Breast epithelium (tissue), 4 donors: ENCODE measurements at regions not wholly inside any gene's neighbourhood (a gene's known extent, or its start where the extent isn't known, plus 50 kb on each side); places are given as distances from the start of the nearest gene placed in this dataset.
"Not testable (repeated sequence)": the region's sequence is repeated elsewhere in the genome, so short reads cannot be mapped to it uniquely, and the experiment has no call there.

Experiments used
- DNase-seq, 2 donors: peaks; one replicate each; pipeline ENCODE4 v3.0.0-alpha.2; 2019; ENCODE audit warnings: low spot score in 2 of 2
- H3K27ac ChIP-seq, 2 donors: fragments of 200-600 bp; sonication (generic) in 1 of 2; one replicate each; pipeline ENCODE4 v1.5.1; 2016 to 2019; ENCODE audit warnings: mild to moderate bottlenecking in 1 of 2
- H3K27me3 ChIP-seq, 2 donors: fragments of 200-600 bp; sonication (generic) in 1 of 2; one replicate each; pipeline versions ENCODE4 v1.5.1 to v1.6.0; 2017 to 2019; ENCODE audit warnings: control low read depth in 1 of 2, mild to moderate bottlenecking in 1 of 2
- H3K36me3 ChIP-seq: fragments of 200-600 bp; one replicate; pipeline ENCODE4 v1.5.1; 2019
- H3K4me1 ChIP-seq, 2 donors: fragments of 200-600 bp; sonication (generic); one replicate each; pipeline ENCODE4 v1.5.1; 2016 to 2019; ENCODE audit warnings: control low read depth in 1 of 2
- H3K4me3 ChIP-seq, 3 donors: fragments of 200-600 bp; sonication (generic); 1 replicate in 2 of 3; 2 replicates in 1 of 3; pipeline ENCODE4 v1.5.1; 2016 to 2019; ENCODE audit warnings: mild to moderate bottlenecking in 3 of 3, moderate library complexity in 2 of 3
- H3K9me3 ChIP-seq, 2 donors: fragments of 200-600 bp; sonication (generic) in 1 of 2; one replicate each; pipeline ENCODE4 v1.5.1; 2016 to 2019; ENCODE audit warnings: control low read depth in 1 of 2
- POLR2A ChIP-seq: fragments of 450-650 bp; IDR thresholded peaks from one replicate; pipeline ENCODE4 v1.6.1; 2016; ENCODE audit warnings: antibody characterized with exemption, mild to moderate bottlenecking, moderate library complexity
- POLR2AphosphoS5 ChIP-seq, 3 donors: sonication (generic); formaldehyde crosslinking; IDR thresholded peaks; one replicate each; pipeline ENCODE4 v1.6.1; 2017; ENCODE audit warnings: antibody characterized with exemption in 3 of 3
- intact Hi-C: fragments of 100-400 bp; cut with DNase I; formaldehyde crosslinking; loops from one replicate; pipeline ENCODE4 v1.15.1; 2023; ENCODE audit warnings: low total_unique reads
- TF ChIP-seq, protein P1 (sequence below), 3 donors: fragments of 450-650 bp; IDR thresholded peaks; one replicate each; pipeline ENCODE4 v1.5.1; 2016 to 2017; ENCODE audit warnings: antibody characterized with exemption in 3 of 3, mild to moderate bottlenecking in 3 of 3, moderate library complexity in 3 of 3

- no peak for DNase-seq
- intact Hi-C loops: no loop called here
- Histone ChIP-seq H3K36me3 (no peaks in the 10 kb centered on the region), H3K4me1 (no peaks in the 10 kb centered on the region), H3K4me3 (no peak overlapping the region), H3K27ac (no peak overlapping the region), H3K27me3 (peaks cover 0 to 9% of the 10 kb centered on the region in 2 donors), H3K9me3 (no peaks in the 10 kb centered on the region)
- TF ChIP-seq, protein P1, sequence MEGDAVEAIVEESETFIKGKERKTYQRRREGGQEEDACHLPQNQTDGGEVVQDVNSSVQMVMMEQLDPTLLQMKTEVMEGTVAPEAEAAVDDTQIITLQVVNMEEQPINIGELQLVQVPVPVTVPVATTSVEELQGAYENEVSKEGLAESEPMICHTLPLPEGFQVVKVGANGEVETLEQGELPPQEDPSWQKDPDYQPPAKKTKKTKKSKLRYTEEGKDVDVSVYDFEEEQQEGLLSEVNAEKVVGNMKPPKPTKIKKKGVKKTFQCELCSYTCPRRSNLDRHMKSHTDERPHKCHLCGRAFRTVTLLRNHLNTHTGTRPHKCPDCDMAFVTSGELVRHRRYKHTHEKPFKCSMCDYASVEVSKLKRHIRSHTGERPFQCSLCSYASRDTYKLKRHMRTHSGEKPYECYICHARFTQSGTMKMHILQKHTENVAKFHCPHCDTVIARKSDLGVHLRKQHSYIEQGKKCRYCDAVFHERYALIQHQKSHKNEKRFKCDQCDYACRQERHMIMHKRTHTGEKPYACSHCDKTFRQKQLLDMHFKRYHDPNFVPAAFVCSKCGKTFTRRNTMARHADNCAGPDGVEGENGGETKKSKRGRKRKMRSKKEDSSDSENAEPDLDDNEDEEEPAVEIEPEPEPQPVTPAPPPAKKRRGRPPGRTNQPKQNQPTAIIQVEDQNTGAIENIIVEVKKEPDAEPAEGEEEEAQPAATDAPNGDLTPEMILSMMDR (IDR thresholded peaks at IDR 0.05): no peak
- no peak for TF ChIP-seq POLR2A
- TF ChIP-seq POLR2AphosphoS5 (IDR thresholded peaks at IDR 0.05): no peak
Measured at GRCh38 chr15:29988701-29989100, 94.1 kb upstream of the GOLGA8J start.

DNA sequence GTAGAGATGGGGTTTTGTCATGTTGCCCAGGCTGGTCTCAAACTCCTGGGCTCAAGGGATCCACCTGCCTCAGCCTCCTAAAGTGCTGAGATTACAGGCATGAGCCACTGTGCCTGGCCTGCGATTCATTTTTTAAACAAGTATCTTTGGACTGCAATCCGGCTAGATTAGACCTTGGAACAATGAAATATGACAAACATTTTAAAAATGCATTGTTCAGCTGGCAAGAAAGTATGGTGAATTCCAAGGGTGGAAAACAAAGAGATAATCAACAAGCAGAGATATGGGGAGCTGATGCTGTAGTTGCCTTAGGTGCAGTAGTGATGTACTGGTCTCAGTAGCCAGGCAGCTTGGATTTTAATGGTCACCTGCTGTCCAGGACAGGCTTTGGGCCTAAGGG lies 95.8 kb upstream of the GOLGA8J start:
- H3K36me3 ChIP-seq: no peaks in the 10 kb centered on the region
- H3K4me1 ChIP-seq: no peaks in the 10 kb centered on the region
- H3K9me3 ChIP-seq: no peaks in the 10 kb centered on the region
- H3K27ac ChIP-seq: no peak overlapping the region
- H3K4me3 ChIP-seq: no peak overlapping the region
- DNase-seq: no peak
- H3K27me3 ChIP-seq: peaks cover 0 to 9% of the 10 kb centered on the region in 2 donors
- intact Hi-C loops: no loop called here
- TF ChIP-seq POLR2AphosphoS5 (IDR thresholded peaks at IDR 0.05) (no peak), POLR2A (no peak)
- TF ChIP-seq, protein P1 (IDR thresholded peaks at IDR 0.05): no peak

DNA sequence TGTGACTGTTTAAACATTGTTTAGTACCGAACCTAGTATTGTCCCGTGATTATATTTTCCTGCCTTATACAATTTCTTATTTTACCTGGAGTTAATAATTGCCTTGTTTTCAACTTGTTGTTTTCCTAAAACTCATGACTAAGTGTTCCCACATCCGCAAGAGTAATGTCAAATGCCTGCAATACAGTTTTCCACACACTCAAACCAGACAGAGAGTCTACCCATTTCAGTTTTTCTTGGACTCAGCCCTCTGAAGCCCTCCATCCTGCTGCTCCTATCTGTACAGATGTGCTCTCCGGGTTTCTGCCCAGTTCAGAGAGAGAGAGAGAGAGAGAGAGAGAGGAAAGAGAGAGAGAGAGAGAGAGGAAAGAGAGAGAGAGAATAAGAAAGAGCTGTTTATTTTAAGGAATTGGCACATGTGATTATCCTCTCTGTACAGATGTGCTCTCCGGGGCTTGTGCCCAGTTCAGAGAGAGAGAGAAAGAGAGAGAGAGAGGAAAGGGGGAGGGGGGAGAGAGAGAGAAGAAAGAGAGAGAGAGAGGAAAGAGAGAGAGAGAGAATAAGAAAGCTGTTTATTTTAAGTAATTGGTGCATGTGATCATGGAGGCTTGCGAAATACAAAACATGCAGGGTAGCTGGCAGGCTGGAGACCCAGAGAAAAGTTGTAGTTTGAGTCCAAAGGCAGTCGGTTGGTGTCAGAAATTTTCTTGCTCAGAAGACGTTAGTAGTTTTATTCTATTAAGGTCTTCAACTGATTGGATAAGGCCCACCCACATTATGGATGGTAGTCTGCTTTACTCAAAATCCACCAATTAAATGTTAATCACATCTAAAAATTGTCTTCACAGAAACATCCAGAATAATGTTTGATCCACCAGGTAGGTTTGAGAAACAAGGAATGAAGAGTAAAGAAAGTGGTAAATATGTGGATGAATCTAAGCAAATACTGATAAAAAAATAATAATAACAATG lies 104.1 kb upstream of the GOLGA8J start:
- no peaks in the 10 kb centered on the region for H3K4me1 ChIP-seq
- H3K27ac ChIP-seq: no peak overlapping the region
- intact Hi-C loops: no loop called here

DNA sequence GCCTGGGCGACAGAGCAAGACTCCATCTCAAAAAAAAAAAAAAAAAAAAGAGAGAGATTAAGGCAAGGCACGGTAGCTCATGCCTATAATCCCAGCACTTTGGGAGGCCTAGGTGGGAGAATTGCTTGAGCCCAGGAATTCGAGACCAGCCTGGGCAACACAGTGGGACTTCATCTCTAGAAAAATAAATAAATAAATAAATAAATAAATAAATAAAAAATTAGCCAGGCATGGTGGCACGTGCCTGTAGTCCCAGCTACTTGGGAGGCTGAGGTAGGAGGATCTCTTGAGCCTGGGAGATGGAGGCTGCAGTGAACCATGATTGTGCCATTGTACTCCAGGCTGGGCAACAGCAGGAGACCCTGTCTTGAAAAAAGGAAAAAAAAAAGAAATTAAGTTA lies 108.7 kb upstream of the GOLGA8J start:
- H3K27ac ChIP-seq, H3K36me3 ChIP-seq, H3K4me3 ChIP-seq, intact Hi-C loops, H3K4me1 ChIP-seq, DNase-seq: not testable (repeated sequence)
- H3K9me3 ChIP-seq: peaks cover 0 to 10% of the 10 kb centered on the region in 2 donors
- H3K27me3 ChIP-seq: peaks cover 0 to 18% of the 10 kb centered on the region in 2 donors

More for the DNA sequence above, 104.1 kb upstream of the GOLGA8J start:
- no peak for DNase-seq
- no peak overlapping the region for H3K4me3 ChIP-seq
- H3K9me3 ChIP-seq: no peaks in the 10 kb centered on the region
- H3K36me3 ChIP-seq: no peaks in the 10 kb centered on the region
- TF ChIP-seq POLR2AphosphoS5 (IDR thresholded peaks at IDR 0.05) (no peak), POLR2A (no peak)
- TF ChIP-seq, protein P1 (IDR thresholded peaks at IDR 0.05): no peak
- no peaks in the 10 kb centered on the region for H3K27me3 ChIP-seq

DNA sequence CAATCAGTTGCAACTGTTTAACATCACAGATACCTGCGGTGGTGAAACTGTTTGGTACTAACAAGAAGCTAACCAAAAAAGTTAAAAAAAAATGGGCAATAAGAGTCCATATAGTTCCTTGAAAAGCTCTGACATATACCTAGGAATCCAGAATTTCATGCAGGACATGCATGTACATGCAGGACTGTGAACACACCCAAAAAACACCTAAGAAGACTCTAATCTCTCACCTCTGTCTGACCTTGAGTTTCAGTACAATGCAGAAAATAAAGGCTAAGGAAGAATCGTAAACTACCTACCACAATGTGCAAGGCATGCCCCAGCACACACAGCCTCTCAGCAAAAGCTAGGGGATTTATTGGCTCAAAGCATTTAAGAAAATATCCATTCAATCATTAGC lies 110.7 kb upstream of the GOLGA8J start:
- Histone ChIP-seq H3K27ac (no peak overlapping the region), H3K4me3 (no peak overlapping the region), H3K36me3 (no peaks in the 10 kb centered on the region), H3K4me1 (no peaks in the 10 kb centered on the region), H3K9me3 (peaks cover 0 to 10% of the 10 kb centered on the region in 2 donors), H3K27me3 (peaks cover 0 to 31% of the 10 kb centered on the region in 2 donors)
- no peak for DNase-seq
- no peak for TF ChIP-seq POLR2A
- TF ChIP-seq, protein P1 (IDR thresholded peaks at IDR 0.05): no peak
- no peak for TF ChIP-seq POLR2AphosphoS5 (IDR thresholded peaks at IDR 0.05)
- intact Hi-C loops: no loop called here
